BLaER1 (cell line): ENCODE measurements at regions not wholly inside any gene's neighbourhood (a gene's known extent, or its start where the extent isn't known, plus 50 kb on each side); places are given as distances from the start of the nearest gene placed in this dataset.

Source experiments
- H3K27ac ChIP-seq: shearing (Covaris generic); formaldehyde crosslinking; 2 replicates; pipeline ENCODE4 v1.8.1; 2022
- H3K27me3 ChIP-seq: shearing (Covaris generic); formaldehyde crosslinking; 2 replicates; pipeline ENCODE4 v1.8.1; 2022
- H3K36me3 ChIP-seq: shearing (Covaris generic); formaldehyde crosslinking; 2 replicates; pipeline ENCODE4 v1.8.1; 2022
- H3K4me1 ChIP-seq: shearing (Covaris generic); formaldehyde crosslinking; 2 replicates; pipeline ENCODE4 v1.8.1; 2022
- H3K4me2 ChIP-seq: shearing (Covaris generic); formaldehyde crosslinking; 2 replicates; pipeline ENCODE4 v1.8.1; 2022
- H3K4me3 ChIP-seq: shearing (Covaris generic); formaldehyde crosslinking; 2 replicates; pipeline ENCODE4 v1.8.1; 2022
- H3K9ac ChIP-seq: shearing (Covaris generic); formaldehyde crosslinking; 2 replicates; pipeline ENCODE4 v1.8.1; 2022
- H3K9me3 ChIP-seq: shearing (Covaris generic); formaldehyde crosslinking; 2 replicates; pipeline ENCODE4 v1.8.1; 2022
- H4K20me1 ChIP-seq: shearing (Covaris generic); formaldehyde crosslinking; 2 replicates; pipeline ENCODE4 v1.8.1; 2022
- Cebpa-rat ChIP-seq: shearing (Covaris generic); IDR thresholded peaks from 2 replicates; pipeline ENCODE4 v1.8.1; 2022

DNA sequence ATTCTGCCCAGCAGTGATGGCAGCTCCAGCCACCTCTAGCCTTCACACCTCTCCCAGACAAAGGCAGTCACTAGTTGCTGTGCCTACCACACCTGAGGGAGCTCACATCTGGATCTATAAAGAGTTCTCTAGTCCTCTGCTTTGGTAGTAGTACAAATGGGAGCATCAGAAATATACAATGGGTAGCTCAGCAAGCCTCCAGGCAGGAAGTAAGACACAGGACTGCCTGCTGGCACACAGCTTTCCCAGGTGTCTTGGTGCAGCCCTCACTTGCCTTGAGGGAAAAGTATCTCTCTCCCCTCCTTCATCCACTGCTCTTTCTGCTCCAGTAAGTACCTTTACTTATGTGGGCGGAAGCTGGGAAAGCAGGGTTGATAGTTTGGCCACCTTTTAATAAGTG is 212.9 kb upstream of the SLC7A11 start:
- H3K4me3 ChIP-seq, result no peak overlapping the region
- no peaks in the 10 kb centered on the region for H3K36me3 ChIP-seq
- H3K4me1 ChIP-seq, result no peaks in the 10 kb centered on the region
- H3K27ac ChIP-seq, result no peak overlapping the region
- H3K9me3 ChIP-seq, result no peaks in the 10 kb centered on the region
- no peak overlapping the region for H3K9ac ChIP-seq
- H3K27me3 ChIP-seq, result no peaks in the 10 kb centered on the region
- TF ChIP-seq Cebpa-rat, result no peak
- H3K4me2 ChIP-seq, result no peak overlapping the region
- no peaks in the 10 kb centered on the region for H4K20me1 ChIP-seq

GRCh38 chr4:138452826-138453225 is 210.7 kb upstream of the SLC7A11 start:
- no peak for TF ChIP-seq Cebpa-rat
- H3K27ac ChIP-seq, result no peak overlapping the region
- no peak overlapping the region for H3K4me3 ChIP-seq
- H3K27me3 ChIP-seq, result no peaks in the 10 kb centered on the region
- H4K20me1 ChIP-seq, result no peaks in the 10 kb centered on the region
- H3K36me3 ChIP-seq, result no peaks in the 10 kb centered on the region
- H3K4me1 ChIP-seq, result no peaks in the 10 kb centered on the region
- H3K9ac ChIP-seq, result no peak overlapping the region
- H3K9me3 ChIP-seq, result no peaks in the 10 kb centered on the region
- H3K4me2 ChIP-seq, result no peak overlapping the region

DNA sequence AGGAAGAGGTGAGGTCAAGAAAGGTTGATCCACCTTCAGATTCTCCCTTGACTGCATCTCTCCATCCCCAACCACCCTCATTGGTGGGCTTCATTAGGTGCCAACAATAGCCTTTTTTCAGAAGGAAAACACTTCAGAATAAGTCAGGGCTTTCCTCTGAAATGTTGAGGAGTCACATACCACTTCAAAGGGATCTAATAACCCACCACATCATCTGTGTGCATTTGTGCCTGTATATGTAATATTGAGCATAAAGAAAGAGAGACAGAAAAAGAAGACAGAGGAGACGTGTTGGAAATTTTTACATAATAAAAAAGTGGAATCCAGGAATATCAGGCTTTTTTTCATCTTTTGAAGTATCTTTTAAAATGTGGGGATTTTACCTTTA is 209.1 kb upstream of the SLC7A11 start:
- H4K20me1 ChIP-seq, result no peaks in the 10 kb centered on the region
- no peak overlapping the region for H3K27ac ChIP-seq
- no peak for TF ChIP-seq Cebpa-rat
- no peaks in the 10 kb centered on the region for H3K9me3 ChIP-seq
- H3K4me1 ChIP-seq, result no peaks in the 10 kb centered on the region
- H3K4me3 ChIP-seq, result no peak overlapping the region
- H3K4me2 ChIP-seq, result no peak overlapping the region
- H3K9ac ChIP-seq, result no peak overlapping the region
- no peaks in the 10 kb centered on the region for H3K27me3 ChIP-seq
- no peaks in the 10 kb centered on the region for H3K36me3 ChIP-seq

GRCh38 chr4:138450546-138451275 is 208.6 kb upstream of the SLC7A11 start:
- no peak for TF ChIP-seq Cebpa-rat
- H3K27ac ChIP-seq, result no peak overlapping the region
- H3K4me2 ChIP-seq, result no peak overlapping the region

DNA sequence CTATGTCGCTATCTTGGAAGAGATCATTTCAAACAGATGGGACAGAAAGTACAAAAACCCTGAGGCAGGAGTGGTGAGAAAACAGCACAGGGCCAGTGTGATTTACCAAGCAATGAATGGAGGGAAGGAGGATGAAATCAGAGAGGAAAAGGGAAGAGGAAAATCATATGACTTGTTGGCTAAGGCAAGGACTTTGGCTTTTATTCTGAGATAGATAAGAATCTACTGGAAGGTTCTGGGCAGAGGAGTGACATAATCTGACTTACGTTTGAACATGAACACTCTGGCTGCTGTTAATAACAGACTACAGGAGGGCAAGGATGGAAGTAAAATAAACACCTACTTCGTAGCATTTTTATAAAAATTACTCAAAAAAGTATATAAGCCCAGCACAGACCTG is 207.8 kb upstream of the SLC7A11 start:
- no peak overlapping the region for H3K27ac ChIP-seq
- TF ChIP-seq Cebpa-rat, result no peak

More at GRCh38 chr4:138450546-138451275, 208.6 kb upstream of the SLC7A11 start:
- H4K20me1 ChIP-seq, result no peaks in the 10 kb centered on the region
- no peak overlapping the region for H3K9ac ChIP-seq
- no peaks in the 10 kb centered on the region for H3K36me3 ChIP-seq
- H3K4me3 ChIP-seq, result no peak overlapping the region
- H3K27me3 ChIP-seq, result no peaks in the 10 kb centered on the region
- no peaks in the 10 kb centered on the region for H3K4me1 ChIP-seq
- no peaks in the 10 kb centered on the region for H3K9me3 ChIP-seq

DNA sequence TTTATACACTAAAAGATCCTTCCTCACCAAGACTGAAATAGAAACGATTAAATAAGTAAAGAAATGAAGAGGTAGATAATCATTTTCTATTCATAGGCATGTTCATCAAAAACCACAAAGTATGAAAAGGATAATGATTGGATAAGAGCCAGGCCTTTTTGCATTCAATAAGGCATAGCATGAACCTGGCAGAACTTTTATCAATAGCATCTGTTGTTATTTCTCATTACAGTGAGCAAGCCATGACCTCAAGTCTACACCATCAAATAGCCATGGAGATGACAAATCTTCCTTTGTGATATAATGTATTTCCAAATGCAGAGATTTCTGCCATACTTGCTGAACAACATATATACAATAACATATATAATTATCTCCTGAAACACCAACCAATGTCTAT is 206.0 kb upstream of the SLC7A11 start:
- Histone ChIP-seq H3K27me3 (no peaks in the 10 kb centered on the region), H3K27ac (no peak overlapping the region), H3K36me3 (no peaks in the 10 kb centered on the region), H3K4me3 (no peak overlapping the region), H3K4me1 (no peaks in the 10 kb centered on the region), H3K9ac (no peak overlapping the region), H4K20me1 (no peaks in the 10 kb centered on the region), H3K9me3 (no peaks in the 10 kb centered on the region), H3K4me2 (no peak overlapping the region)
- no peak for TF ChIP-seq Cebpa-rat

More for the DNA sequence above, 207.8 kb upstream of the SLC7A11 start:
- Histone ChIP-seq H3K36me3 (no peaks in the 10 kb centered on the region), H3K9ac (no peak overlapping the region), H3K4me2 (no peak overlapping the region), H3K4me1 (no peaks in the 10 kb centered on the region), H3K4me3 (no peak overlapping the region), H3K9me3 (no peaks in the 10 kb centered on the region), H4K20me1 (no peaks in the 10 kb centered on the region), H3K27me3 (no peaks in the 10 kb centered on the region)

GRCh38 chr4:138446456-138446855 is 204.3 kb upstream of the SLC7A11 start:
- no peak for TF ChIP-seq Cebpa-rat
- Histone ChIP-seq H3K36me3 (no peaks in the 10 kb centered on the region), H3K9ac (no peak overlapping the region), H3K4me2 (no peak overlapping the region), H3K4me1 (no peaks in the 10 kb centered on the region), H4K20me1 (no peaks in the 10 kb centered on the region), H3K27me3 (no peaks in the 10 kb centered on the region), H3K4me3 (no peak overlapping the region), H3K27ac (no peak overlapping the region), H3K9me3 (no peaks in the 10 kb centered on the region)

GRCh38 chr4:138445098-138445497 is 202.9 kb upstream of the SLC7A11 start:
- Histone ChIP-seq H3K9ac (no peak overlapping the region), H3K9me3 (no peaks in the 10 kb centered on the region), H3K27ac (no peak overlapping the region), H4K20me1 (no peaks in the 10 kb centered on the region), H3K4me2 (no peak overlapping the region), H3K36me3 (no peaks in the 10 kb centered on the region), H3K27me3 (no peaks in the 10 kb centered on the region), H3K4me1 (no peaks in the 10 kb centered on the region), H3K4me3 (no peak overlapping the region)
- no peak for TF ChIP-seq Cebpa-rat

GRCh38 chr4:138444260-138444659 is 202.1 kb upstream of the SLC7A11 start:
- H3K9ac ChIP-seq, result no peak overlapping the region
- no peaks in the 10 kb centered on the region for H3K9me3 ChIP-seq
- no peak overlapping the region for H3K27ac ChIP-seq
- no peak overlapping the region for H3K4me2 ChIP-seq
- no peaks in the 10 kb centered on the region for H3K27me3 ChIP-seq
- no peak overlapping the region for H3K4me3 ChIP-seq
- no peaks in the 10 kb centered on the region for H4K20me1 ChIP-seq
- no peaks in the 10 kb centered on the region for H3K36me3 ChIP-seq
- no peaks in the 10 kb centered on the region for H3K4me1 ChIP-seq
- TF ChIP-seq Cebpa-rat, result no peak

DNA sequence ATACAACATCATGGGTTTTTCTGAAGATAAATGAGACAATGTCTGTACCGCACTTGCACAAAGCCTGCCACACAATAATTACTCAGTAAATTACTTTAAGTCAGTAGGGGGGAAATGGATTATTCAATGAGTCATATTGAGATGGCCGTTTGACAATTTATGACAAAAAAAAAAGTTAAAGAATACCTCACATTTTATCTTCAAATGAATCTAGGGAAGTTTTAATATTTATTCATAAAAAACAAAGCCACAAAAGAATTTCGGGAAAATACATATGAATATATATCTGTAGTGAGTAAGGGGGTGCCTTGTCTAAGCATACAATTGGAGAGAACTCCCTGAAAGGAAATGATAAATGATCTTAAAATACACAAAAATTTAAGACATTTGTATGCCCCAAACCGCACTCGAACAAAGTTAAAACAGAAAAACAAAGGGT is 197.0 kb upstream of the SLC7A11 start:
- no peaks in the 10 kb centered on the region for H3K4me1 ChIP-seq
- H3K4me3 ChIP-seq, result no peak overlapping the region
- no peak overlapping the region for H3K4me2 ChIP-seq

DNA sequence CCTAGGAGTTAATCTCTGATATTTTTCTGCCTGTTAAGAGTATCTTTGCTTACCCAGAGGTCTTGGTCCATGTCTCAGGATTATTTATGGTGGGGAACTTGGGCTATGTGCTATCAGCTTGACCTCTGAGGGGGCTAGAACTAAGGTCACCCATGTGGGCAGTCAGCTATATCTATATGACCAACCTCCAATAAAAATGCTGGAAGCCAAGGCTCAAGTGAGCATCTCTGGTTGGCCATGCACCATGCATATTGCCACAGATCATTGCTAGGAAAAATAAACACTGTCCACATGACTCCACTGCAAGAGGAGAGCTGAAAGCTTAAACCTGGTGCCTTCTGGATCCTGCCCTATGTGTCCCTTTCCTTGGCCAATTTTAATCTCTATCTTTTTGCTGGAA is 196.5 kb upstream of the SLC7A11 start:
- Histone ChIP-seq H3K9me3 (peaks cover 8% of the 10 kb centered on the region), H3K4me3 (no peak overlapping the region), H3K36me3 (no peaks in the 10 kb centered on the region), H3K4me1 (no peaks in the 10 kb centered on the region), H3K9ac (no peak overlapping the region), H3K4me2 (no peak overlapping the region), H3K27ac (no peak overlapping the region), H3K27me3 (no peaks in the 10 kb centered on the region), H4K20me1 (no peaks in the 10 kb centered on the region)
- no peak for TF ChIP-seq Cebpa-rat

More for the DNA sequence above, 197.0 kb upstream of the SLC7A11 start:
- TF ChIP-seq Cebpa-rat, result no peak
- Histone ChIP-seq H3K27me3 (no peaks in the 10 kb centered on the region), H3K9ac (no peak overlapping the region), H4K20me1 (no peaks in the 10 kb centered on the region), H3K36me3 (no peaks in the 10 kb centered on the region), H3K9me3 (peaks cover 8% of the 10 kb centered on the region), H3K27ac (no peak overlapping the region)
